Keratinocyte (primary cell): ENCODE measurements at regions not wholly inside any gene's neighbourhood (a gene's known extent, or its start where the extent isn't known, plus 50 kb on each side); places are given as distances from the start of the nearest gene placed in this dataset.

Experiments used
- EZH2 ChIP-seq: IDR thresholded peaks from one replicate; pipeline ENCODE4 v1.6.1; 2012; ENCODE audit warnings: inconsistent platforms, mild to moderate bottlenecking, low read length, moderate library complexity
- TF ChIP-seq, protein P1 (sequence below), 3 experiments: IDR thresholded peaks in 1 of 3; conservative IDR thresholded peaks in 1 of 3; optimal IDR thresholded peaks in 1 of 3; 2 replicates in 2 of 3; 3 replicates in 1 of 3; pipeline versions ENCODE3 to v1.5.1; 2011; ENCODE audit warnings: low read length in 3 of 3, mild to moderate bottlenecking in 3 of 3, moderate library complexity in 2 of 3, control low read depth in 1 of 3, inconsistent platforms in 1 of 3; ENCODE audit not compliant: insufficient read depth in 2 of 3; ENCODE audit errors: extremely low read depth in 1 of 3

DNA sequence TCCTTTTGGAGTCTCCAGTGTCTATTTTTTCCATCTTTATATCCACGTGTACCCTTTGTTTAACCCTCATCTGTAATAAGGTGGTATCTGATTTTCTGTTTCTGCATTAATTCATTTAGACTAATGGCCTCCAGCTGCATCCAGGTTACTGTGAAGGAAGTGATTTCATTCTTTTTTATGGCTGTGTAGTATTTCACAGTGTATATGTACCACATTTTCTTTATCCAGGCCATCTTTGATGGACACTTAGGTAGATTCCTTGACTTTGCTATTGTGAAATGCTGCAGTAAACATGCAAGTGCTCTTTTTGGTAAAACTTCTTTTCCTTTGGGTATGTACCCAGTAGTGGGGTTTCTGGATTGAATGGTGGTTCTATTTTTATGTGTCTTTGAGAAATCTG is 128.0 kb upstream of the MTPN start:
- TF ChIP-seq EZH2: no peak
- TF ChIP-seq, protein P1, sequence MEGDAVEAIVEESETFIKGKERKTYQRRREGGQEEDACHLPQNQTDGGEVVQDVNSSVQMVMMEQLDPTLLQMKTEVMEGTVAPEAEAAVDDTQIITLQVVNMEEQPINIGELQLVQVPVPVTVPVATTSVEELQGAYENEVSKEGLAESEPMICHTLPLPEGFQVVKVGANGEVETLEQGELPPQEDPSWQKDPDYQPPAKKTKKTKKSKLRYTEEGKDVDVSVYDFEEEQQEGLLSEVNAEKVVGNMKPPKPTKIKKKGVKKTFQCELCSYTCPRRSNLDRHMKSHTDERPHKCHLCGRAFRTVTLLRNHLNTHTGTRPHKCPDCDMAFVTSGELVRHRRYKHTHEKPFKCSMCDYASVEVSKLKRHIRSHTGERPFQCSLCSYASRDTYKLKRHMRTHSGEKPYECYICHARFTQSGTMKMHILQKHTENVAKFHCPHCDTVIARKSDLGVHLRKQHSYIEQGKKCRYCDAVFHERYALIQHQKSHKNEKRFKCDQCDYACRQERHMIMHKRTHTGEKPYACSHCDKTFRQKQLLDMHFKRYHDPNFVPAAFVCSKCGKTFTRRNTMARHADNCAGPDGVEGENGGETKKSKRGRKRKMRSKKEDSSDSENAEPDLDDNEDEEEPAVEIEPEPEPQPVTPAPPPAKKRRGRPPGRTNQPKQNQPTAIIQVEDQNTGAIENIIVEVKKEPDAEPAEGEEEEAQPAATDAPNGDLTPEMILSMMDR (optimal IDR thresholded peaks at IDR 0.05 in 1 of 3, IDR thresholded peaks at IDR 0.05 in 1 of 3, conservative IDR thresholded peaks at IDR 0.05 in 1 of 3; ENCODE audit: extremely low read depth in 1 of 3, insufficient read depth in 2 of 3, low read length in 3 of 3): no peak
